SK-N-SH (cell line): ENCODE measurements at regions not wholly inside any gene's neighbourhood (a gene's known extent, or its start where the extent isn't known, plus 50 kb on each side); places are given as distances from the start of the nearest gene placed in this dataset.

Experiments used
- CTCF ChIA-PET: fragments of 300-600, 350-600 bp; formaldehyde crosslinking; extraction: SDS; loops from one replicate; lab custom pipeline; 2021; lab: Yijun Ruan, JAX
- POLR2A ChIA-PET: fragments of 350-600 bp; sonication (Branson Sonifier 250); formaldehyde crosslinking; extraction: SDS; loops from one replicate; lab custom pipeline; 2020; ENCODE audit warnings: antibody characterized with exemption, inconsistent platforms; lab: Yijun Ruan, JAX
- DNase-seq: peaks from one replicate; pipeline ENCODE4 v3.0.0; 2012
- H2AFZ ChIP-seq: fragments of 200-600 bp; sonication (generic); 2 replicates; pipeline ENCODE4 v1.8.1; 2016; ENCODE audit warnings: antibody characterized with exemption, mild to moderate bottlenecking, low read depth
- H3F3A ChIP-seq: fragments of 200-600 bp; sonication (generic); replicated peaks from 2 replicates; pipeline ENCODE3; 2016; ENCODE audit warnings: antibody characterized with exemption, mild to moderate bottlenecking; ENCODE audit not compliant: insufficient read depth
- H3K27ac ChIP-seq, 2 experiments: fragments of 200-500 bp in 1 of 2; fragments of 200-600 bp in 1 of 2; sonication (Bioruptor generic) in 1 of 2; sonication (generic), shearing (Covaris generic) in 1 of 2; 2 replicates each; pipeline versions ENCODE4 v1.5.1 to v1.6.1; 2014 to 2016; ENCODE audit warnings: low read depth in 2 of 2, inconsistent platforms in 1 of 2, low read length in 1 of 2, mild to moderate bottlenecking in 1 of 2, mixed read lengths in 1 of 2
- H3K27me3 ChIP-seq: fragments of 200-600 bp; sonication (generic), shearing (Covaris generic); 2 replicates; pipeline ENCODE4 v1.6.1; 2016; ENCODE audit warnings: mixed run types; ENCODE audit not compliant: insufficient read depth
- H3K36me3 ChIP-seq, 2 experiments: fragments of 200-500 bp in 1 of 2; fragments of 200-600 bp in 1 of 2; sonication (Bioruptor generic) in 1 of 2; sonication (generic) in 1 of 2; replicated peaks in 1 of 2; 2 replicates each; pipeline versions ENCODE3 to v1.5.1; 2014 to 2016; ENCODE audit warnings: low read length in 1 of 2, mild to moderate bottlenecking in 1 of 2; ENCODE audit not compliant: insufficient read depth in 2 of 2, control insufficient read depth in 1 of 2
- H3K4me1 ChIP-seq, 2 experiments: fragments of 200-500 bp in 1 of 2; fragments of 200-600 bp in 1 of 2; sonication (Bioruptor generic) in 1 of 2; sonication (generic), shearing (Covaris generic) in 1 of 2; 2 replicates each; pipeline versions ENCODE4 v1.5.1 to v1.6.1; 2014 to 2016; ENCODE audit warnings: low read depth in 1 of 2, low read length in 1 of 2, mixed run types in 1 of 2; ENCODE audit not compliant: insufficient read depth in 2 of 2, control insufficient read depth in 1 of 2
- H3K4me2 ChIP-seq: fragments of 200-600 bp; sonication (generic), shearing (Covaris generic); 2 replicates; pipeline ENCODE4 v1.6.1; 2017; ENCODE audit warnings: mixed run types
- H3K4me3 ChIP-seq, 2 experiments: fragments of 200-500 bp in 1 of 2; fragments of 200-600 bp in 1 of 2; sonication (Bioruptor generic) in 1 of 2; sonication (generic), shearing (Covaris generic) in 1 of 2; 2 replicates each; pipeline versions ENCODE4 v1.5.1 to v1.8.1; 2014 to 2016; ENCODE audit warnings: low read depth in 2 of 2, inconsistent platforms in 1 of 2, low read length in 1 of 2, mild to moderate bottlenecking in 1 of 2, mixed read lengths in 1 of 2, moderate library complexity in 1 of 2
- H3K79me2 ChIP-seq: fragments of 200-600 bp; sonication (generic); 2 replicates; pipeline ENCODE4 v1.8.1; 2017; ENCODE audit warnings: mild to moderate bottlenecking; ENCODE audit not compliant: insufficient read depth
- H3K9ac ChIP-seq: fragments of 200-600 bp; sonication (generic); 2 replicates; pipeline ENCODE4 v1.6.1; 2017; ENCODE audit warnings: mixed run types
- H3K9me2 ChIP-seq: fragments of 200-600 bp; sonication (generic); 2 replicates; pipeline ENCODE4 v1.6.1; 2017; ENCODE audit warnings: mixed run types
- H3K9me3 ChIP-seq: fragments of 200-600 bp; sonication (generic); 2 replicates; pipeline ENCODE4 v1.6.1; 2017; ENCODE audit warnings: mixed run types, mild to moderate bottlenecking, moderate library complexity
- H4K20me1 ChIP-seq: fragments of 200-600 bp; sonication (generic); 2 replicates; pipeline ENCODE4 v1.6.1; 2017; ENCODE audit warnings: mild to moderate bottlenecking, mixed run types; ENCODE audit not compliant: insufficient read depth
- CHD2 ChIP-seq: fragments of 150-350 bp; IDR thresholded peaks from 2 replicates; pipeline ENCODE4 v1.6.1; 2018; ENCODE audit warnings: low read length; ENCODE audit not compliant: partially characterized antibody
- CTCF ChIP-seq: fragments of 200-600 bp; sonication (generic); IDR thresholded peaks from 2 replicates; pipeline ENCODE4 v1.6.1; 2017; ENCODE audit warnings: antibody characterized with exemption, mild to moderate bottlenecking, moderate library complexity
- FOSL2 ChIP-seq: IDR thresholded peaks from 2 replicates; pipeline ENCODE4 v1.4.0; 2012; ENCODE audit warnings: low read depth, mild to moderate bottlenecking, moderate library complexity, borderline replicate concordance
- GABPA ChIP-seq: IDR thresholded peaks from 2 replicates; pipeline ENCODE4 v1.4.0; 2012; ENCODE audit warnings: low read depth, mild to moderate bottlenecking
- IRF3 ChIP-seq: fragments of 150-350 bp; IDR thresholded peaks from 2 replicates; pipeline ENCODE4 v1.6.1; 2016; ENCODE audit warnings: mild to moderate bottlenecking, low read depth, low read length
- MEF2A ChIP-seq: IDR thresholded peaks from 2 replicates; pipeline ENCODE4 v1.4.0; 2012; ENCODE audit warnings: low read depth, borderline replicate concordance
- NRF1 ChIP-seq: IDR thresholded peaks from 2 replicates; pipeline ENCODE4 v1.6.1; 2012; ENCODE audit warnings: low read depth, mild to moderate bottlenecking, low read length
- REST ChIP-seq: IDR thresholded peaks from 2 replicates; pipeline ENCODE4 v1.6.1; 2012; ENCODE audit warnings: mild to moderate bottlenecking, low read depth, low read length, moderate library complexity
- RFX5 ChIP-seq: IDR thresholded peaks from 2 replicates; pipeline ENCODE4 v1.6.1; 2012; ENCODE audit warnings: mild to moderate bottlenecking, improper control_type of control experiment, low read length
- RXRA ChIP-seq: IDR thresholded peaks from 2 replicates; pipeline ENCODE4 v1.4.0; 2012; ENCODE audit warnings: low read depth, mild to moderate bottlenecking, borderline replicate concordance
- TCF12 ChIP-seq: IDR thresholded peaks from 2 replicates; pipeline ENCODE4 v1.4.0; 2012
- TEAD4 ChIP-seq: IDR thresholded peaks from 2 replicates; pipeline ENCODE4 v1.4.0; 2012; ENCODE audit warnings: mild to moderate bottlenecking, borderline replicate concordance; ENCODE audit not compliant: insufficient read depth
- YY1 ChIP-seq: IDR thresholded peaks from 2 replicates; pipeline ENCODE4 v1.4.0; 2012; ENCODE audit warnings: low read depth, mild to moderate bottlenecking
- WGBS: methylation state at CpG from one replicate; pipeline ENCODE4 v1.1.6; 2017; ENCODE audit warnings: low lambda C conversion rate; 5-methylcytosine and 5-hydroxymethylcytosine counted together

- Histone ChIP-seq H3K4me2 (no peak overlapping the region), H3K79me2 (no peaks in the 10 kb centered on the region), H3K27me3 (no peaks in the 10 kb centered on the region), H2AFZ (no peak overlapping the region), H3K36me3 (no peaks in the 10 kb centered on the region)
- TF ChIP-seq YY1 (no peak), TEAD4 (no peak), NRF1 (no peak), CHD2 (no peak), CTCF (no peak), TCF12 (no peak), IRF3 (no peak), RXRA (no peak), GABPA (no peak), RFX5 (no peak), FOSL2 (no peak), MEF2A (no peak), REST (no peak)
- TF ChIP-seq, all 33 proteins: peak for 0
- H3K9me3 ChIP-seq: no peaks in the 10 kb centered on the region
- H3K4me3 ChIP-seq: no peak overlapping the region
- no peaks in the 10 kb centered on the region for H4K20me1 ChIP-seq
- POLR2A ChIA-PET: no interaction called here
- H3K9ac ChIP-seq: no peak overlapping the region
- DNase-seq: no peak
- no peak overlapping the region for H3K27ac ChIP-seq
- no peaks in the 10 kb centered on the region for H3K4me1 ChIP-seq
- 25% methylated on average over 1 of the region's 1 CpG for WGBS
- H3F3A ChIP-seq: no peaks in the 10 kb centered on the region
- CTCF ChIA-PET: interaction anchor here (1.5 kb wide), 1 partner anchor 64 kb away, joined by 3 read pairs; no protein-coding TSS in a partner anchor
- no peaks in the 10 kb centered on the region for H3K9me2 ChIP-seq
Measured at GRCh38 chr1:101428562-101428961, 191.7 kb downstream of the S1PR1 start.
